ENCODE measurements at regions not wholly inside any gene's neighbourhood (a gene's known extent, or its start where the extent isn't known, plus 50 kb on each side); places are given as distances from the start of the nearest gene placed in this dataset.

GRCh38 chr18:46314011-46314410 is 209.8 kb downstream of the HAUS1 start:
- TF ChIP-seq CTCF (conservative IDR thresholded peaks at IDR 0.05; ENCODE audit: control insufficient read depth, insufficient read depth, low read depth, low read length) = no peak
- no peak for DNase-seq (ENCODE audit: low read depth)
- H3K4me3 ChIP-seq (ENCODE audit: control insufficient read depth, low read depth, low read length) = no peak overlapping the region

GRCh38 chr18:46315161-46315560 is 211.0 kb downstream of the HAUS1 start:
- no peak for TF ChIP-seq CTCF (conservative IDR thresholded peaks at IDR 0.05; ENCODE audit: control insufficient read depth, insufficient read depth, low read depth, low read length)
- no peak for DNase-seq (ENCODE audit: low read depth)
- H3K4me3 ChIP-seq (ENCODE audit: control insufficient read depth, low read depth, low read length) = no peak overlapping the region

GRCh38 chr18:46318356-46318755 is 214.2 kb downstream of the HAUS1 start:
- no peak overlapping the region for H3K4me3 ChIP-seq (ENCODE audit: control insufficient read depth, low read depth, low read length)
- DNase-seq (ENCODE audit: low read depth) = no peak
- no peak for TF ChIP-seq CTCF (conservative IDR thresholded peaks at IDR 0.05; ENCODE audit: control insufficient read depth, insufficient read depth, low read depth, low read length)

- no peak overlapping the region for H3K4me3 ChIP-seq (ENCODE audit: control insufficient read depth, low read depth, low read length)
- peak; percentile 25 for DNase-seq (ENCODE audit: low read depth)
- no peak for TF ChIP-seq CTCF (conservative IDR thresholded peaks at IDR 0.05; ENCODE audit: control insufficient read depth, insufficient read depth, low read depth, low read length)
Observed at GRCh38 chr18:46319783-46320182, 215.6 kb downstream of the HAUS1 start.

- DNase-seq (ENCODE audit: low read depth) = no peak
- no peak overlapping the region for H3K4me3 ChIP-seq (ENCODE audit: control insufficient read depth, low read depth, low read length)
- TF ChIP-seq CTCF (conservative IDR thresholded peaks at IDR 0.05; ENCODE audit: control insufficient read depth, insufficient read depth, low read depth, low read length) = no peak
Observed at GRCh38 chr18:46320297-46320696, 216.1 kb downstream of the HAUS1 start.

- DNase-seq (ENCODE audit: low read depth) = peak; percentile 80
- TF ChIP-seq CTCF (conservative IDR thresholded peaks at IDR 0.05; ENCODE audit: control insufficient read depth, insufficient read depth, low read depth, low read length) = no peak
- no peak overlapping the region for H3K4me3 ChIP-seq (ENCODE audit: control insufficient read depth, low read depth, low read length)
Observed at GRCh38 chr18:46320928-46321711, 216.9 kb downstream of the HAUS1 start.
